GM13976 (cell line): ENCODE measurements at regions not wholly inside any gene's neighbourhood (a gene's known extent, or its start where the extent isn't known, plus 50 kb on each side); places are given as distances from the start of the nearest gene placed in this dataset.

Source experiments
- DNase-seq: peaks from one replicate; pipeline ENCODE4 v3.0.0; 2012; ENCODE audit warnings: low spot score
- in situ Hi-C: fragments of 300-500 bp; cut with MboI; formaldehyde crosslinking; loops from one replicate; pipeline ENCODE4 v1.12.0; 2022; ENCODE audit warnings: low sequenced_read_pairs, mixed read lengths, inconsistent platforms; ENCODE audit not compliant: unreplicated experiment
- TF ChIP-seq, protein P1 (sequence below): IDR thresholded peaks from 2 replicates; pipeline ENCODE4 v1.5.1; 2012; ENCODE audit warnings: borderline replicate concordance, mild to moderate bottlenecking; ENCODE audit not compliant: insufficient read depth; ENCODE audit errors: extremely low read depth, missing control alignments, control extremely low read depth

GRCh38 chr9:134227451-134228411, 63.4 kb upstream of the RNU6ATAC start:
- DNase-seq, result no peak
- in situ Hi-C loops, result no loop called here
- TF ChIP-seq, protein P1, sequence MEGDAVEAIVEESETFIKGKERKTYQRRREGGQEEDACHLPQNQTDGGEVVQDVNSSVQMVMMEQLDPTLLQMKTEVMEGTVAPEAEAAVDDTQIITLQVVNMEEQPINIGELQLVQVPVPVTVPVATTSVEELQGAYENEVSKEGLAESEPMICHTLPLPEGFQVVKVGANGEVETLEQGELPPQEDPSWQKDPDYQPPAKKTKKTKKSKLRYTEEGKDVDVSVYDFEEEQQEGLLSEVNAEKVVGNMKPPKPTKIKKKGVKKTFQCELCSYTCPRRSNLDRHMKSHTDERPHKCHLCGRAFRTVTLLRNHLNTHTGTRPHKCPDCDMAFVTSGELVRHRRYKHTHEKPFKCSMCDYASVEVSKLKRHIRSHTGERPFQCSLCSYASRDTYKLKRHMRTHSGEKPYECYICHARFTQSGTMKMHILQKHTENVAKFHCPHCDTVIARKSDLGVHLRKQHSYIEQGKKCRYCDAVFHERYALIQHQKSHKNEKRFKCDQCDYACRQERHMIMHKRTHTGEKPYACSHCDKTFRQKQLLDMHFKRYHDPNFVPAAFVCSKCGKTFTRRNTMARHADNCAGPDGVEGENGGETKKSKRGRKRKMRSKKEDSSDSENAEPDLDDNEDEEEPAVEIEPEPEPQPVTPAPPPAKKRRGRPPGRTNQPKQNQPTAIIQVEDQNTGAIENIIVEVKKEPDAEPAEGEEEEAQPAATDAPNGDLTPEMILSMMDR, result no peak

DNA sequence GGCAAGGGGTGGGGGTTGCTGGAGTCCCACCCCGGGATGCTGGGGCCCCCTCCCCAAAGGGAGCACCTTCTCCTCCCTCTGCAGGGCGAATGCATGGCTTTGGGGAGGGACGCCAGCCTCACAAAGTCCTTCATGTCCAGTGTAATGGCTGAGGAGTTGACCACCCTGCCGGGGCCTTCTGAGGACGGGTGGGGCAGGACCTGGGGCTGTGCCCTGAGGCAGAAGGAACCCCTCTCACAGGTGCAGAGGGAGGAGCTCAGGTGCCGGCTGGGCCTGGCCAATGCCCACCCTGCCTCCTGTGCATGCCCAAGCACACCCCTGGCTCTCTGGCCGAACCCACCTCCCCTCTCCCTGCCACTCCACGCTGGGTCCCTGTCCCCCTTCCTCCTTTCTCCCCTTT, 64.3 kb upstream of the RNU6ATAC start:
- in situ Hi-C loops, result no loop called here
- TF ChIP-seq, protein P1, result no peak

DNA sequence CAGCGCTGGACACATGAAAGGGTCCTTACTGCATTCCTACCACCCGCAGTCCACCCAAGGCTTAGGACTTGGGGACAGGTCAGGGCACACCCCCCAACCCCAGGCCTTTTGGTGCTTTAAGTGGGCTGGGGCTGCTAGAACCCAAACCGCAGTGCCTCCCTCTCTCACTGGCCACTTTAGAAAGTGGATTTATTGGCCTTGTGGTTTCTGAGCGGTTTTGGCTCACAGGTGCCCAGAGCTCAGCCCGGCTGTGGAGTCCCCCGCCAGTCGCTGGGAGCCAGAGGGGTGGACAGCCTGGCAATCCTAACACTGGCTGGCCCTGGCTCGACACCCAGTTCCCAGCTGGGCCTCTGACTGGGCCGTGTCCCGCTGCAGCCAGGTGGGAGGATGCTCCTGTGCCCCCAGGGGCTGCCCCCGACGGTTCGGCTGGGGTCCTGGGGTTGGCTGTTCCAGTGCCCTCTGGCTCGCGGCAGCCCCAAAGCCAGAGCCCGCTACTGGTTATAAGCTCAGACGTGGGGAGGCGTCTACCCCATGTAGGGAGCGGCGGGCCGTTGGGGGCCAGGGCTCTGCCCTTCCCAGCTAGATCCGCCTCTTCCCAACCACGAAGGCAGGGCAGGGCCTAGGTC, 65.2 kb upstream of the RNU6ATAC start:
- in situ Hi-C loops, result no loop called here
- no peak for DNase-seq
- TF ChIP-seq, protein P1, result no peak

More for the DNA sequence above, 64.3 kb upstream of the RNU6ATAC start:
- no peak for DNase-seq

DNA sequence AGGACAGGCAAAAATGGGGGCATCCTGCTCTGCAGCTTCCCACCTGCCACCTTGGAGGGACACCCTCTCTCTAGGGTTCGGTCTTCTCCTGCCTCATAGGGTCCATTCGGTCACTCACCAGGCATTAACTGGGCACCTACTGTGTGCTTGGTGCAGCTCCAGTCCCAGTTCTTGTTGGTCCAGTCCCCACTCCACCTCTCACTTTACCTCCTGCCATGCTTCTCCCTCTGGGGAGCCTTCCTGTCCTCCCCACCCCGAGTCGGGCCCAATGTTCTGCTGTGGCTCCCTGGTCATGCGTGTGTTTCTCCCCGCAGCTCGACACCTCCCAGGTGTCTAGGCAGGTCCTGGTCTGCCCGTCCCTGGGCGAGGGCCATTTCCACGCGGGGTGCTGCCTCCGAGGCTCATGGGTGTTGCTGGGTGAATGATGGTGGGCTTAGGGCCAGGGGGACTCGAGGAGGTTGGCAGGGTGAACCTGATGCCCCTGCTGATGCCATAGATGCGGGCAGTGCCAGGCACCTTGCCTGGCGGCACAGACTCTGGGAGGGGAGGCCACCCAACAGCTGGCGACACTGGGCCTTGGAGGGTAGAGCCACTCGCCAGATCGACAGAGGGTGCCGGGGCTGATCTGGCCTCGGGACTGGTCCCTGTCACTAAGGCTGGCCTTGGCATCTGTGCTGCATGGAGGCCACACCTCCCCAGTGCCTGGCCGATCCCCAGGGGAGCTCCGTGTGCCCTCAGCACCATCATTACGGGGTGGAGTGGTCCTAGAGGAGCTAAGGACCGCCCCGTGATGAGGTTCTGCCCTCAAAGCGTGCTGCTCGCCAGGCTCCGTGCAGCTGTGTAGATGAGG, 66.0 kb upstream of the RNU6ATAC start:
- TF ChIP-seq, protein P1, result no peak
- peak; percentile 37 for DNase-seq
- in situ Hi-C loops, result no loop called here

GRCh38 chr9:134230942-134231325, 66.6 kb upstream of the RNU6ATAC start:
- TF ChIP-seq, protein P1, result no peak
- in situ Hi-C loops, result no loop called here
- no peak for DNase-seq

DNA sequence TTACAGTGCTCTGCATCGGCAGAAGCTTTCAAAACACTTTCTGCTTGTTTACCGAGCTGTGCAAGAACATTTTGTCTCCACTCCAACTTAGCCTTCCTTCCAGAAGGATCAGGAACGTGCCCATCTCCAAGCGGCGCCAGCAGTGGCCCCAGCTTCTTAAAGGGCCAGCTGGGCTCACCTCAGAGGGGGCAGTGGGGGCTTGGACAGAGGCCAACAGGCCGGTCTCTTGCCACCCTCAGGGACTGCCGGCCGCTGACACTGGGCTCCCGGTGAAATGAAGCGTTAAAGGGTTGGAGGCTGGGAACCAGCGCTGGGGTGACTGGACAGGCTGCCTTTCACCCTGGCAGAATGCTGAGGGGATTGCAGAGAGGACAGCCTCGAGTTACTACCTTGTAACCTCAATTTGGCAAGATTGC, 67.0 kb upstream of the RNU6ATAC start:
- no peak for DNase-seq
- in situ Hi-C loops, result no loop called here
- TF ChIP-seq, protein P1, result no peak
